Cardiac muscle cell (in vitro differentiated cells and primary cell): ENCODE measurements at regions not wholly inside any gene's neighbourhood (a gene's known extent, or its start where the extent isn't known, plus 50 kb on each side); places are given as distances from the start of the nearest gene placed in this dataset.
A peak's percentile ranks its signal among the peaks of the same experiment; 100 is the strongest.

ENCODE experiments used
- DNase-seq, 2 donors: peaks; one replicate each; pipeline versions ENCODE4 v3.0.0 to v3.0.0-alpha.2; 2010 to 2017; ENCODE audit warnings: low read depth in 1 of 2, low spot score in 1 of 2
- H3K27ac ChIP-seq: fragments of 200-600 bp; sonication (generic); 2 replicates; pipeline ENCODE4 v1.5.1; 2016
- H3K27me3 ChIP-seq: fragments of 200-600 bp; sonication (generic); 2 replicates; pipeline ENCODE4 v1.6.0; 2016; ENCODE audit warnings: control low read depth
- H3K36me3 ChIP-seq: fragments of 200-600 bp; sonication (generic); 2 replicates; pipeline ENCODE4 v1.5.1; 2016; ENCODE audit warnings: control low read depth
- H3K4me1 ChIP-seq: fragments of 200-600 bp; sonication (generic); 2 replicates; pipeline ENCODE4 v1.8.1; 2017; ENCODE audit warnings: low read depth, mild to moderate bottlenecking, mixed run types
- H3K4me3 ChIP-seq: fragments of 200-600 bp; sonication (generic); 2 replicates; pipeline ENCODE4 v1.5.1; 2016; ENCODE audit warnings: mild to moderate bottlenecking
- H3K9me3 ChIP-seq: fragments of 200-600 bp; sonication (generic); 2 replicates; pipeline ENCODE4 v1.5.1; 2017; ENCODE audit warnings: low read depth, mild to moderate bottlenecking, control low read depth
- TF ChIP-seq, protein P1 (sequence below): IDR thresholded peaks from 2 replicates; pipeline ENCODE4 v1.5.1; 2012; ENCODE audit warnings: low read depth, mild to moderate bottlenecking, low read length

- TF ChIP-seq, protein P1, sequence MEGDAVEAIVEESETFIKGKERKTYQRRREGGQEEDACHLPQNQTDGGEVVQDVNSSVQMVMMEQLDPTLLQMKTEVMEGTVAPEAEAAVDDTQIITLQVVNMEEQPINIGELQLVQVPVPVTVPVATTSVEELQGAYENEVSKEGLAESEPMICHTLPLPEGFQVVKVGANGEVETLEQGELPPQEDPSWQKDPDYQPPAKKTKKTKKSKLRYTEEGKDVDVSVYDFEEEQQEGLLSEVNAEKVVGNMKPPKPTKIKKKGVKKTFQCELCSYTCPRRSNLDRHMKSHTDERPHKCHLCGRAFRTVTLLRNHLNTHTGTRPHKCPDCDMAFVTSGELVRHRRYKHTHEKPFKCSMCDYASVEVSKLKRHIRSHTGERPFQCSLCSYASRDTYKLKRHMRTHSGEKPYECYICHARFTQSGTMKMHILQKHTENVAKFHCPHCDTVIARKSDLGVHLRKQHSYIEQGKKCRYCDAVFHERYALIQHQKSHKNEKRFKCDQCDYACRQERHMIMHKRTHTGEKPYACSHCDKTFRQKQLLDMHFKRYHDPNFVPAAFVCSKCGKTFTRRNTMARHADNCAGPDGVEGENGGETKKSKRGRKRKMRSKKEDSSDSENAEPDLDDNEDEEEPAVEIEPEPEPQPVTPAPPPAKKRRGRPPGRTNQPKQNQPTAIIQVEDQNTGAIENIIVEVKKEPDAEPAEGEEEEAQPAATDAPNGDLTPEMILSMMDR = no peak
- Histone ChIP-seq H3K27me3 (no peaks in the 10 kb centered on the region), H3K27ac (no peak overlapping the region), H3K4me3 (no peak overlapping the region), H3K4me1 (no peaks in the 10 kb centered on the region), H3K36me3 (no peaks in the 10 kb centered on the region), H3K9me3 (no peaks in the 10 kb centered on the region)
- no peak for DNase-seq
Observed at GRCh38 chr10:28743576-28743975, 66.3 kb downstream of the BAMBI start.

GRCh38 chr10:28744069-28744768 is 66.9 kb downstream of the BAMBI start:
- no peaks in the 10 kb centered on the region for H3K36me3 ChIP-seq
- H3K27me3 ChIP-seq = no peaks in the 10 kb centered on the region
- H3K27ac ChIP-seq = no peak overlapping the region
- no peak overlapping the region for H3K4me3 ChIP-seq
- no peaks in the 10 kb centered on the region for H3K9me3 ChIP-seq
- no peak for DNase-seq
- H3K4me1 ChIP-seq = no peaks in the 10 kb centered on the region
- TF ChIP-seq, protein P1 = no peak

- no peak overlapping the region for H3K27ac ChIP-seq
- H3K36me3 ChIP-seq = no peaks in the 10 kb centered on the region
- no peaks in the 10 kb centered on the region for H3K9me3 ChIP-seq
- no peaks in the 10 kb centered on the region for H3K27me3 ChIP-seq
- H3K4me1 ChIP-seq = peaks cover 2% of the 10 kb centered on the region
- H3K4me3 ChIP-seq = no peak overlapping the region
- TF ChIP-seq, protein P1 = no peak
- DNase-seq = peak in 1 of 2 donors; percentile 43
Observed at GRCh38 chr10:28754930-28755718, 77.8 kb downstream of the BAMBI start.

GRCh38 chr10:28761084-28761846 is 83.9 kb downstream of the BAMBI start:
- no peaks in the 10 kb centered on the region for H3K36me3 ChIP-seq
- H3K9me3 ChIP-seq = no peaks in the 10 kb centered on the region
- no peak overlapping the region for H3K4me3 ChIP-seq
- peaks cover 8% of the 10 kb centered on the region for H3K4me1 ChIP-seq
- H3K27me3 ChIP-seq = no peaks in the 10 kb centered on the region
- no peak overlapping the region for H3K27ac ChIP-seq
- TF ChIP-seq, protein P1 = no peak
- peak in 1 of 2 donors; percentile 35 for DNase-seq

- no peak overlapping the region for H3K27ac ChIP-seq
- no peak for DNase-seq
- H3K9me3 ChIP-seq = no peaks in the 10 kb centered on the region
- H3K4me3 ChIP-seq = no peak overlapping the region
- peaks cover 8% of the 10 kb centered on the region for H3K4me1 ChIP-seq
- no peaks in the 10 kb centered on the region for H3K36me3 ChIP-seq
- TF ChIP-seq, protein P1 = no peak
- H3K27me3 ChIP-seq = no peaks in the 10 kb centered on the region
Observed at GRCh38 chr10:28763471-28764170, 86.3 kb downstream of the BAMBI start.
